ENCODE measurements at regions not wholly inside any gene's neighbourhood (a gene's known extent, or its start where the extent isn't known, plus 50 kb on each side); places are given as distances from the start of the nearest gene placed in this dataset.

DNA sequence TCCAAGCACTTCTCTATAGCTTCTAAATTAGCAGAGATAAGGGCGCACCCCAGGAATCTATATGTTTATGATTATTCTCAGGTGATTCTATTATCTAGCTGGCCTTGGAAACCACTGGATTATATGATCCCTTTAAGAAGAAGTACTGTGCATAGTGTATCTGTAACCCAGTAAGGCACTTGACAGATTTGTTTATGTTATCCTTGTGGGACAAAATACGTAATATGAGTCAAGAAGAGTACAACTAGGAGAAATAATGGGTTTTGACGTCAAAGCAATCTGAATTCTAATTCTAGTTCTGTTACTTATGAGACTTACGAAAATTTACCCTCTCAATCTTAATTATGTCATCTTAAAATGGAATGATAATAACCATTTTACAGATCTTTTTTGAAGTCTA, 259.6 kb upstream of the NAV3 start:
- Mint-ChIP-seq H3K27ac (no peak overlapping the region), H3K36me3 (no peaks in the 10 kb centered on the region), H3K9me3 (peaks cover 0 to 5% of the 10 kb centered on the region in 2 donors)
- ATAC-seq (no peak), DNase-seq (ENCODE audit: low spot score in 2 of 2) (no peak)

DNA sequence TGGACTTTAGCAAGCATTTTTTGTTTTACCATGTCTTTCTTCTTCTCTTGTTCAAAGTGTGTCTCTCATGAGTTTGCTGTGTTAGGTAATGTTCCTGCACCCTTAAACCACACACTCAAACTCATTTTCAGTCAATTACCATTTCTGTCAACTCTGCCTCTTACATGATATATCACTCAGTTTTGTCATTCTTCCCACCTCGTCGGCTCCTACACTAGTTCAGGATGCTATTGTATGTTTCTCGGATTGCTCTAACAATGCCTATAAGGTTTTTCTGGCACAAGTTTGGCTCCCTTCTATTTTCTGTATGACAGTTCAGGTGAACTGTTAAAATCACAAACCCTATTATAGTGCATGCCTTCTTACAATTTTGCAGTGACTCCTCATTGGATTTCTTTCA, 260.8 kb upstream of the NAV3 start:
- no peaks in the 10 kb centered on the region for H3K36me3 Mint-ChIP-seq
- DNase-seq (ENCODE audit: low spot score in 2 of 2) (no peak), ATAC-seq (no peak)
- H3K27ac Mint-ChIP-seq: no peak overlapping the region
- H3K9me3 Mint-ChIP-seq: peaks cover 0 to 5% of the 10 kb centered on the region in 2 donors

DNA sequence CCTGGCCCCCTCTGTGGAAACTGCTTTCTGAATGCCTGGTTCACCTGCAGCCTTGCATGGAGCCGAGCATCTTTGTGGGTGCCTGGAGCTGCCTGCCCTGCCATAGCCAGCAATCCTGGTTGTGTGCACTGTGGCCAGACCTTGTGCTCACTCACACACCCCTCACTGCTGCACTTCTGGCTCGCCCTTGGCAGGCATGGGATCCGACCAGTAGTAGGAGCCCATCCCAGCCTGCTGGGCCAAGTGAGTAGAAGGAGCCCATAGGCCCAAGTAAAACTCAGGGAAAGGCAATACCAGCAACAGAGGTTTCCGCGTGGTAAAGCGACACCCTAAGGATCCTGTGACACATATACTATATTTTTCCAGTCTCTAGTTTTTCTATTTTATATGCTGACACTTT, 270.0 kb upstream of the NAV3 start:
- no peak overlapping the region for H3K27ac Mint-ChIP-seq
- DNase-seq (ENCODE audit: low spot score in 2 of 2): no peak
- ATAC-seq: no peak
- H3K36me3 Mint-ChIP-seq: no peaks in the 10 kb centered on the region
- H3K9me3 Mint-ChIP-seq: peaks cover 0 to 11% of the 10 kb centered on the region in 2 donors

DNA sequence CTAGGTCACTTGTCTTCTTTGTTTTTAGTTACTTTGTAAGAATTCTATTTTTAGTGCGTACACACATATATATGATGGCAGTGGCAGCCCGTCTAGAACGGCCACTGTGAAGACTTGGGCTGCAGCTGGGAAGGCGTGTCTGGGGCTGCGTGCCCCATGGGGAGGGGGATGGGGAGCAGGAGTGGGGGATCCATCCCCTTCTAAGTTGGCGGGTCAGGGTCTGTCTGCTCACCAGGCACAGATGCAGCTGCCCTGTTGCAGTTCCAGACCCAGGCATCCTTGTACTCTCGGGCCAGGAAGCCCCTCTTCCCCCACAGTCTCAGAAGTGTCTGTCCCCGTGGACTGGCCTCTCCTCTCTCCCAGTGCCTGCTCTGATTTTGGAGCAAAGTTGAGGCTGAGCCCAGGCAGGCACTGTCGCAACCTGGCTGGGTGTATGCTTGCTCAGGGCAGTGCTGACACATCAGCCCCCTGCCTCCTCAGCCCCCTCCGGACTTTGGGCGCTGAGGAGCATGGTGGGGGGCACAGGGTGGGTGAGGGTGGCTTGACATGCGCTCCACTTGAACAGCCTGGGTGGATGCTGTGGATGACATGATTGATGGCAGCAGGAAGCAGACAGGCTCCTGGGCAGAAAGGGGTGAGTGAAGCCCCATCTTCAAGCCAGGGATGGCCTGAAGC, 271.2 kb upstream of the NAV3 start:
- no peak overlapping the region for H3K27ac Mint-ChIP-seq
- ATAC-seq: no peak
- no peak for DNase-seq (ENCODE audit: low spot score in 2 of 2)
- no peaks in the 10 kb centered on the region for H3K36me3 Mint-ChIP-seq
- H3K9me3 Mint-ChIP-seq: peaks cover 4 to 11% of the 10 kb centered on the region in 2 donors

DNA sequence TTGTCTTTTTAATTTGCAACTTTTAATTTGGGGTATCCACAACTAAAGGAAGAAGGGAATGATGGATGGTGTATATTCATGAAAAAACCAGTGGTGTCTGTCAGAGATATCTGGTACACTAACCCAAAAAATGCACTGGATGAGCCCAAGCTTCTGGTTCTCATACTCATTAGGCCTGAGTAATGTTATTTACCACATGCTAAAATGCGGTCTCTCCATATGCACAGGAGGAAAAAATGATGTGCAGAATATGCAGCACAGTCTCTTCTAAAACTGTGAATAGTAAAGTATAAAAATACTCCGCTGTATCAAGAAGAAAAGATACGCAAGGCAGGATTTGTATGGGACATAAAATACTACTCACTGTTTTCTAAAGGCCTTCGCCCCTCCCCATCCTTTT, 275.6 kb upstream of the NAV3 start:
- DNase-seq (ENCODE audit: low spot score in 2 of 2) (no peak), ATAC-seq (no peak)
- H3K36me3 Mint-ChIP-seq: no peaks in the 10 kb centered on the region
- no peak overlapping the region for H3K27ac Mint-ChIP-seq
- peaks cover 9 to 16% of the 10 kb centered on the region in 2 donors for H3K9me3 Mint-ChIP-seq

DNA sequence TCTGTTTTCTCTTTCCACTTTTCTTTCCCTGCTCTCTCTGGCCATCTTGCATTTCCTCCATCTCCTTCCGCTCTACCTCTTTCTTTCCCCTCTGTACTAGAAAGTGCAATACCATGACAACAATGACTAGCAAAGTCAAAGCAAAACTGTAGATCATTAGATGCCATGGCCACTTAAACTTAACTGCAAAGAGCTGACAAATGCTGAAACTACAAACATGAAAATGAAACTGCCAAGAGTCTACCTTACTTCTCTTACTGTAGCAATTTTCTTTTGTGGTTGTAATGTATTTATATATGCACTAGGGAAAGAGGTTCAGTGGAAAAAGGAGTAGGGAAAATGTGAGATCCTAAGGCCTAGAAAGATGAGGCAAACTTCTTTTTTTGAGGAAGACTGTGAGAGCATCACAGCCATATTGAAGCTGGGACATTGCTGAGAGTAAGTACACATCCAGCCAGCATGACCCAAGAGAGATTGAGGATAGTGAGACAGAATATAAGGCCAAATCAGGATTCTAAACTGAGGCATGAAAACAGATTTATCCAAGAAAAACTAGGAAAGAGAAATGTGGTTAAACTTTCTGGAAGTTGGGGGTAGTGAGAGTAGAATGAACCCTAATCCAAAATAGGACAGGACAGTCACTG, 276.6 kb upstream of the NAV3 start:
- Mint-ChIP-seq H3K36me3 (no peaks in the 10 kb centered on the region), H3K9me3 (peaks cover 9 to 14% of the 10 kb centered on the region in 2 donors), H3K27ac (no peak overlapping the region)
- DNase-seq (ENCODE audit: low spot score in 2 of 2) (no peak), ATAC-seq (no peak)

DNA sequence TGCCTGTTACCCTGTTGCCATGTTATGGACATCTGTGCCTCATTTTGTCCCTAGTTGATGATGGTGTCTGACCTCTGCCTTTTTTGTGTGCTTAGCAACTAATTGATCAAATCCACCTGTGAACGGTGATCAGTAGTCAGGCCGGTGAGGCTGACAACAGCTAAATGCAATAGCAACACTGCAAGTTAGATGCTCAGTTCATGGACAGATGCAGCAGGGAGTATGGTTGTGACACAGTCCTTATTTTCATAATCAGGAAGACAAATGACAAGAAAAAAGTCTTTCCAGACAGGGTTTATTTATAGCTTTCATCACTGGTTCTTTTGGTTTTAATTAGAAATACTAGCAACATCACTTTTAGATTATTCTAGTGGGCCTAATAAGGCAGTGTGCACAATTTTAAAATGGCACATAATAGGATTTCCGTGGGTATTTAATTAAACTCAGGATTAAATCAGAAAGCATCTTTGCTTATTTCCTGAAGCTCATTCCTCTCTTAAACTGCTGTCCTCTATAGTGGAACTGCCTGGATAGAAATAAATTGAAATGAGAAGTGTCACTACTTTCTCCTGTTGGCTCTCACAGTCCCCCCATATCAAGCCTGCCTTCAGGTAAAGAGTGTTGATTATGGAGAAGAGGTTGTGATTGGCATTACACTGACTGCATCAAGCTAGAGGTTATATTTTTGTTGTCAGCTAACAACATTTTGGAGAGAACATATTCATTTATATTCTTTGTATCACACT, 281.1 kb upstream of the NAV3 start:
- ATAC-seq: no peak
- H3K27ac Mint-ChIP-seq: no peak overlapping the region
- DNase-seq (ENCODE audit: low spot score in 2 of 2): no peak
- no peaks in the 10 kb centered on the region for H3K36me3 Mint-ChIP-seq
- peaks cover 5 to 10% of the 10 kb centered on the region in 2 donors for H3K9me3 Mint-ChIP-seq

DNA sequence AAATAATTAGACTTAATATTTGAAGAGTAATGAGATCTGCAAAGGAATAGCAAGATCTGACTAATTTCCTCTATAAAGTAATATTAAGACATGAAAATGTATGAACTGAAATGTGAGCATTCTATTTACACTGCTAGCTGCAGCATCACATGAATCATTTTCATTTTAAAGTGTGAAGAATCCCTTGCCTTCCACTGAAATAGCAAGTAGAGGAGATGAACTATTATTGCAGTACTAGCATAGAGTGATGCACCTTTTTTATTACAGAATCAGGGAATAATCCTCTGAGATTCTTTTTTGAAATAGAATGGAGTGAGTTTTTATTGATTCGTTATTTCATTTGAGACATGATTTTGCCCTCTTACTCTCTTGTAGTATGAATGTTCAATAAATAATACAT, 281.9 kb upstream of the NAV3 start:
- peaks cover 2 to 5% of the 10 kb centered on the region in 2 donors for H3K9me3 Mint-ChIP-seq
- DNase-seq (ENCODE audit: low spot score in 2 of 2) (no peak), ATAC-seq (no peak)
- H3K36me3 Mint-ChIP-seq: no peaks in the 10 kb centered on the region
- H3K27ac Mint-ChIP-seq: no peak overlapping the region

DNA sequence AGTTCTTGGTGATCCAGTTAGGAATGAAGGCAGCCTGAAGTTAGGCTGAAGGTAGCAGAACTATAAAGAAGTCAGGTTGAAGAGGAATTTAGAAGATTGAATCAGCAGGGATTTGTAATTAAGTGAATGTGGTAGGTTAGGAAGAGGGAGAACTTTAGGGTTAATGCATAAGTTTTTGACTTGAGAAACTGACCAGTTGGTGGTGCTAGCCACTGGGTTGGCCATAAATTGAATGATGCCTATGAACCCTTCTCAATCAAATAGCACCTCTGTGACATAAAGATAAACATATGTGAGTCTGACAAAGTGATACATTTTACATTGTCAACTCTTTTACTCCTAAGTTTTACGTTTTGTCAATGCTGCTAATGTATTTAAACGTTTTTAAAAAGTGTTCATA, 290.6 kb upstream of the NAV3 start:
- Mint-ChIP-seq H3K36me3 (no peaks in the 10 kb centered on the region), H3K9me3 (peaks cover 9 to 17% of the 10 kb centered on the region in 2 donors), H3K27ac (no peak overlapping the region)
- DNase-seq (ENCODE audit: low spot score in 2 of 2) (no peak), ATAC-seq (no peak)

DNA sequence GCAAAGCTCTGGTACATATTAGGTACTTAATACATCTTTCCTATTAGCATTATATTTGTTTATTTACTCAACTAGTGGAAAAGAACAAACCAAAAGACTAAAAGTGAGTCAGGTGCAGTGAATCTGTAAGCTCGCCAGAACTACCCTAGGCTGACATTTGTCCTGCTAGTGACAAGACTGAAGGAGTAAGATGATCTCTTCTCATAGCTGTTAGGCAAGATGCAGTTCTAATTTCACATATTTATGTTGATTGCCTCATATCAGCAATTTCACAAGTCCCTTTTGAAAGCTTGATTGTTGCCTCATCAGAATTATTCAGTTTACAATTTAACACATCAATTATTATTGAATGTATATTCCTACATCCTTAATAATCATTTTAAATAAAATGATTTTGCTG, 293.0 kb upstream of the NAV3 start:
- no peak for DNase-seq (ENCODE audit: low spot score in 2 of 2)
- Mint-ChIP-seq H3K36me3 (no peaks in the 10 kb centered on the region), H3K9me3 (peaks cover 11 to 12% of the 10 kb centered on the region in 2 donors), H3K27ac (no peak overlapping the region)
- ATAC-seq: no peak

DNA sequence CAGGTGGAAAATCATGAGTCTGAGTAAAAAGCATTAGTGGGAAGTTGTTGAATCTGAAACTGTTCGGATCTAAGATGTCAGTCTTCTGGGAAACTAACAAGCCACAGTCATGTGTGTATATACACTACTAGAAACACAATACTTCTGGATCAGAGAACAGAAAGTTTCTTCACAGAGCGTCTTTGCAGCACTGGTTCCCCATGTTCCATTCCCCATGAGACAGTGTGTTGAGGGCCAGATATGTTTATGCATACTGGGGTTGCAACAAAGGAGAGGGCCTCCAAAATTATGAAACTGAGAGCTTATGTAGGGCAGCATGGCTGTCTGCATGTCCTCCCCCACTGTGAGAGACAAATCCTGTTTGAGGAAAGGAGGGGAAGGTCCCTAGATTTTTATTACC, 295.0 kb upstream of the NAV3 start:
- Mint-ChIP-seq H3K27ac (no peak overlapping the region), H3K9me3 (peaks cover 4 to 9% of the 10 kb centered on the region in 2 donors), H3K36me3 (no peaks in the 10 kb centered on the region)
- ATAC-seq: no peak
- no peak for DNase-seq (ENCODE audit: low spot score in 2 of 2)

DNA sequence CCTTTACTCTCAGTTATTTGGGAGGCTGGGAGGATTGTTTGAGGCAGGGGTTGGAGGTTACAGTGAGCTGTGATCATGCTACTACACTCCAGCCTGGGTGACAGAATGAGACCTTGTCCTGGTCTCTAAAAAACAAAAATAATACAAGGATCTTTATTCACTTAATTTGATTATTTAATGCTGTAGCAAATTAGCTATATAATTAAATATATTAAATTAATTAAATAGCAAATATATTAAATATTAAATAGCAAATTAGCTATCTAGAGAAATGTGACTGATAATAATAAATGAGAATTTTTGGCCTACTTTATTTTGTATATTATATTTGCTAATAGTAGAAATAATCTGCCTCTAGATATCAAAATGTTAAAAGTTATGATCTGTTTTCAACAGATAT, 298.8 kb upstream of the NAV3 start:
- no peak overlapping the region for H3K27ac Mint-ChIP-seq
- no peaks in the 10 kb centered on the region for H3K36me3 Mint-ChIP-seq
- DNase-seq (ENCODE audit: low spot score in 2 of 2) (no peak), ATAC-seq (no peak)
- H3K9me3 Mint-ChIP-seq: peaks cover under 1 to 14% of the 10 kb centered on the region in 2 donors

DNA sequence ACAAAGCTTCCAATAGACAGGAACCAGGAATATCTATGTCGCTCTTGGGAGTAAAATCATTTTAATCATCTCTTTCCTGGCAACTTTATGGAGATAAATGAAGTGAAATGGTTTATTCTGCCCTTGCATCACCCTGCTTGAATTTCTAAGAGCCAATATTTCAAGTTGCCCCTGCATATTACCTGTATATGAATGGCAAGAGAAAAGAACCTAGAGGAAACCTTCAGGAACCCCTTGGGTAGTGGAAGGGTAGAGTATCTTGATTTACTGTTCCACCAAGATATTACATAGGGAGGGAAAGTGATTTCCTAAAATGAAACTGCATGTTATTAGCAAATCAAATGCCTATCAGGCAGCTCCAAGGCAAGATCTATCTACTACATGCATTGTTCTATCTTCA, 308.4 kb upstream of the NAV3 start:
- H3K36me3 Mint-ChIP-seq: peaks cover 0 to 20% of the 10 kb centered on the region in 2 donors
- peaks cover 18 to 24% of the 10 kb centered on the region in 2 donors for H3K9me3 Mint-ChIP-seq
- no peak for ATAC-seq
- no peak for DNase-seq (ENCODE audit: low spot score in 2 of 2)
- no peak overlapping the region for H3K27ac Mint-ChIP-seq

DNA sequence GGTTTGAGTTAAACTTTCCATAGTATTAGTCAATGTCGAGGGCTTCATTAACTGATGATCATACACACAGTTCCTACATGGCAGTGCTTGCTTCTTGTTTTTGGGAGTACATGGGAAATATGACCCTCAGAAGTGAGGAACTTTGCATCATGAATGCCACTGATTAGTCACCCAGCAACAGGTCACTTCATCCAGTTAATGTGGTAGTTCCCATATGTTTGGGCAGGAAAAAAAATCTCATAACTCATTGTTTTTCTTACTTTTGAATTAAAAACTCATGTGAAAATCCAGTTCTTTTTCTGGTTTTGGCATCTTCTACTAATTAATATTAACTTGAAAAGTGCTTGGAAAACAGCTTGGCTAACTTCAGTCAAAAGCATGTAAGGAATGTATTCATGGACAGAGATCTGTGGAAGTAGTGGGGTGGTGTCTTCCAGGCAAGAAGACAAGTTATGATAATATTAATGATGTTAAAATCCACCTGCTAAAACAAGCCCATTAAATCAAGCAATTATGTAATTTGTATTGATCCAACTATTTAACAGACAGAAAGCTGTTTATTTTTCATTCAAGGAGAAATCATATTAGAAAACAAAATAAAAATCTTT, 309.1 kb upstream of the NAV3 start:
- Mint-ChIP-seq H3K9me3 (peaks cover 15 to 21% of the 10 kb centered on the region in 2 donors), H3K27ac (no peak overlapping the region), H3K36me3 (peaks cover 0 to 17% of the 10 kb centered on the region in 2 donors)
- DNase-seq (ENCODE audit: low spot score in 2 of 2): no peak
- no peak for ATAC-seq

DNA sequence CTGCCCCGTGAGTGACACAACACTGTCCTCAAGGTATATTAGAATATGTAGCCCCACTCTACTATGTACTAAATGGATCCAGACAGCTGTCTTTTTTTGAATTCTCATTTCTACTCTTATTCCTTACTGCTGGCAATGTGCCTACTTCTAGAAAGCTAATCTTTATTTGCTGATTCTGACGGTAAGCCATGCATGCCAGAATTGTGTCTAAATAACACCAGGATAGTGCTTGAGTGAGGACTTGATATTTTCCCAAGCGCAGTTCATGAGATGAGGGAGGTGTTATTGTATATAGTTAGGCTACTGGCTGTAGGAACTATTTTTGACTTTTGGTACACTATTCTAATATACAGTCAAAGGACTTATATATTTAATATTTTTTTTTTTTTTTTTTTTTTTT, 316.2 kb upstream of the NAV3 start:
- ATAC-seq (no peak), DNase-seq (ENCODE audit: low spot score in 2 of 2) (no peak)
- no peaks in the 10 kb centered on the region for H3K9me3 Mint-ChIP-seq

DNA sequence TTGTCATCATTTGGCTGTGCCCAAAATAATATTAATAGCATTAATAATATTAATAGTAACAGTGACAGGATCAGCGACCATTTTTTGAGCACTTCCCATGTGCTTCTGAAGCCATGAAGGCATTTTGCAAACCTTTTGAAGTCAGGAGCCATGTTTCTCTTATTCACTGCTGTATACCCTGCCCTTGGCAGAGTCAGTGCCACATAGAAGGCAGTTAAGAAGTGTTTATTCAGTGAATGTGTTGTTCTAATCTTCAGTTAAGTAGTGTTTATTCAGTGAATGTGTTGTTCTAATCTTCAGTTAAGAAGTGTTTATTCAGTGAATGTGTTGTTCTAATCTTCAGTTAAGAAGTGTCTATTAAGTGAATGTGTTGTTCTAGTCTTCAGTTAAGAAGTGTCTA, 319.7 kb upstream of the NAV3 start:
- Mint-ChIP-seq H3K9me3 (peaks cover 9 to 14% of the 10 kb centered on the region in 2 donors), H3K27ac (no peak overlapping the region), H3K36me3 (no peaks in the 10 kb centered on the region)
- DNase-seq (ENCODE audit: low spot score in 2 of 2) (no peak), ATAC-seq (no peak)

More for the DNA sequence above, 316.2 kb upstream of the NAV3 start:
- no peaks in the 10 kb centered on the region for H3K36me3 Mint-ChIP-seq
- no peak overlapping the region for H3K27ac Mint-ChIP-seq

DNA sequence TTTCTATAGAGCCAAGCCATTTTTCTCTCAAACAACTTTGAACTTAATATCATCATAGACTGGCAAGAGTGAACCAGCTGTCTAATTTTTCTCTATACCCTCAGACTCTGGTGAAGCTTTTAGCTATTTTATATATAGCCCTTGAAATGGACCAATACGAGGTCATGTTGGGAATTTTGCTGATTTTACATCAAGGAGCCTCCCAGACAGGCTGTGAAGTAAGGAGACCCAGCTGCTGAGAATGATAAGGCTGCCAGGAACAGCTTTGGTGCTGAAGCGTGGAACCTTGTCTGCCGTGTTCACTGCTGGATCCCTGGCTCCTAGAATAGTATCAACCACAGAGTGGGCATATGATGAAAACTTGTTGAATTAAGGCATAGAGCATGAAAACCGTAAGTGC, 326.2 kb upstream of the NAV3 start:
- no peaks in the 10 kb centered on the region for H3K36me3 Mint-ChIP-seq
- ATAC-seq (no peak), DNase-seq (ENCODE audit: low spot score in 2 of 2) (no peak)
- peaks cover 15 to 23% of the 10 kb centered on the region in 2 donors for H3K9me3 Mint-ChIP-seq
- H3K27ac Mint-ChIP-seq: no peak overlapping the region
